ENCODE measurements at regions not wholly inside any gene's neighbourhood (a gene's known extent, or its start where the extent isn't known, plus 50 kb on each side); places are given as distances from the start of the nearest gene placed in this dataset.

GRCh38 chr18:10401521-10401920 is 52.9 kb upstream of the APCDD1 start:
- TF ChIP-seq CTCF (IDR thresholded peaks at IDR 0.05; ENCODE audit: poor library complexity) (no peak), EZH2 (IDR thresholded peaks at IDR 0.05; ENCODE audit: borderline replicate concordance) (no peak), EZH2phosphoT487 (IDR thresholded peaks at IDR 0.05; ENCODE audit: low read depth, severe bottlenecking, unreplicated experiment) (no peak)

All from hepatocyte (in vitro differentiated cells).